Keratinocyte (primary cell): ENCODE measurements at regions not wholly inside any gene's neighbourhood (a gene's known extent, or its start where the extent isn't known, plus 50 kb on each side); places are given as distances from the start of the nearest gene placed in this dataset.

Experiments
- DNase-seq: peaks from one replicate; pipeline ENCODE4 v3.0.0-alpha.2; 2011; ENCODE audit warnings: low read depth, missing footprints, low spot score
- FAIRE-seq: peaks from 2 replicates; lab custom pipeline; 2011; peaks lifted over from hg19 to GRCh38; lab: Jason Lieb, UNC
- H2AFZ ChIP-seq: 2 replicates; pipeline ENCODE4 v1.6.0; 2012; ENCODE audit warnings: low read length, control low read depth, inconsistent platforms; ENCODE audit not compliant: control insufficient read depth
- H3K27ac ChIP-seq: 2 replicates; pipeline ENCODE4 v1.5.1; 2011; ENCODE audit warnings: low read length; ENCODE audit not compliant: control insufficient read depth, insufficient read depth
- H3K27me3 ChIP-seq: 3 replicates; pipeline ENCODE4 v1.6.0; 2011; ENCODE audit warnings: low read length; ENCODE audit not compliant: control insufficient read depth, insufficient read depth; ENCODE audit errors: extremely low read depth
- H3K36me3 ChIP-seq, 2 experiments: 2 replicates in 1 of 2; 3 replicates in 1 of 2; pipeline ENCODE4 v1.5.1; 2011; ENCODE audit warnings: low read length in 2 of 2, mild to moderate bottlenecking in 1 of 2; ENCODE audit not compliant: control insufficient read depth in 2 of 2, insufficient read depth in 2 of 2; ENCODE audit errors: extremely low read depth in 1 of 2
- H3K4me1 ChIP-seq: 3 replicates; pipeline ENCODE4 v1.5.1; 2011; ENCODE audit warnings: low read length; ENCODE audit not compliant: control insufficient read depth, insufficient read depth; ENCODE audit errors: extremely low read depth
- H3K4me2 ChIP-seq: 3 replicates; pipeline ENCODE4 v1.6.0; 2011; ENCODE audit warnings: low read depth, low read length; ENCODE audit not compliant: control insufficient read depth, insufficient read depth; ENCODE audit errors: extremely low read depth
- H3K4me3 ChIP-seq, 3 experiments: fragments of 200-600 bp in 1 of 3; sonication (generic) in 1 of 3; 2 replicates in 2 of 3; 3 replicates in 1 of 3; pipeline ENCODE4 v1.5.1; 2011 to 2016; ENCODE audit warnings: low read length in 3 of 3, mild to moderate bottlenecking in 3 of 3, control low read depth in 2 of 3, inconsistent platforms in 1 of 3, low read depth in 1 of 3, mixed read lengths in 1 of 3, mixed run types in 1 of 3, moderate library complexity in 1 of 3; ENCODE audit not compliant: control insufficient read depth in 2 of 3, insufficient read depth in 2 of 3; ENCODE audit errors: extremely low read depth in 1 of 3
- H3K79me2 ChIP-seq: 2 replicates; pipeline ENCODE4 v1.6.0; 2012; ENCODE audit warnings: low read length; ENCODE audit not compliant: control insufficient read depth, insufficient read depth
- H3K9ac ChIP-seq: 3 replicates; pipeline ENCODE4 v1.6.0; 2011; ENCODE audit warnings: low read length; ENCODE audit not compliant: control insufficient read depth, insufficient read depth; ENCODE audit errors: extremely low read depth
- H3K9me1 ChIP-seq: 3 replicates; pipeline ENCODE4 v1.6.0; 2011; ENCODE audit warnings: low read length; ENCODE audit not compliant: control insufficient read depth, insufficient read depth; ENCODE audit errors: extremely low read depth
- H3K9me3 ChIP-seq: 2 replicates; pipeline ENCODE4 v1.5.1; 2012; ENCODE audit warnings: low read depth, low read length; ENCODE audit not compliant: control insufficient read depth
- H4K20me1 ChIP-seq: 3 replicates; pipeline ENCODE4 v1.6.0; 2011; ENCODE audit warnings: low read length; ENCODE audit not compliant: control insufficient read depth, insufficient read depth; ENCODE audit errors: extremely low read depth
- CTCF ChIP-seq, 3 experiments: IDR thresholded peaks in 1 of 3; conservative IDR thresholded peaks in 1 of 3; optimal IDR thresholded peaks in 1 of 3; 2 replicates in 2 of 3; 3 replicates in 1 of 3; pipeline versions ENCODE3 to v1.5.1; 2011; ENCODE audit warnings: low read length in 3 of 3, mild to moderate bottlenecking in 3 of 3, moderate library complexity in 2 of 3, control low read depth in 1 of 3, inconsistent platforms in 1 of 3; ENCODE audit not compliant: insufficient read depth in 2 of 3; ENCODE audit errors: extremely low read depth in 1 of 3
- EZH2 ChIP-seq: IDR thresholded peaks from one replicate; pipeline ENCODE4 v1.6.1; 2012; ENCODE audit warnings: inconsistent platforms, mild to moderate bottlenecking, low read length, moderate library complexity
- dilution Hi-C: fragments of 300-500 bp; cut with MboI; formaldehyde crosslinking; loops from one replicate; pipeline ENCODE4 v1.7.0; 2020; ENCODE audit warnings: low sequenced_read_pairs; ENCODE audit not compliant: extremely low pct_ligation_motif_present

GRCh38 chr5:61253547-61253946 lies 78.5 kb upstream of the ZSWIM6 start:
- no peaks in the 10 kb centered on the region for H4K20me1 ChIP-seq

GRCh38 chr5:61254969-61255555 lies 77.0 kb upstream of the ZSWIM6 start:
- peak; percentile 84 for FAIRE-seq
- Histone ChIP-seq H3K27ac (no peak overlapping the region), H3K4me2 (peak overlapping the region; percentile 74), H3K4me1 (peaks cover 13% of the 10 kb centered on the region), H3K9ac (no peak overlapping the region), H4K20me1 (no peaks in the 10 kb centered on the region), H3K9me1 (no peaks in the 10 kb centered on the region), H3K27me3 (no peaks in the 10 kb centered on the region), H2AFZ (peak overlapping the region; percentile 24), H3K9me3 (no peaks in the 10 kb centered on the region), H3K4me3 (peak overlapping the region in 1 of 3 experiments; percentile 9), H3K79me2 (no peaks in the 10 kb centered on the region), H3K36me3 (no peaks in the 10 kb centered on the region)
- dilution Hi-C loops: no loop called here
- TF ChIP-seq CTCF (optimal IDR thresholded peaks at IDR 0.05 in 1 of 3, IDR thresholded peaks at IDR 0.05 in 1 of 3, conservative IDR thresholded peaks at IDR 0.05 in 1 of 3; ENCODE audit: extremely low read depth in 1 of 3, insufficient read depth in 2 of 3, low read length in 3 of 3) (no peak), EZH2 (no peak)
- no peak for DNase-seq

More at GRCh38 chr5:61253547-61253946, 78.5 kb upstream of the ZSWIM6 start:
- no peaks in the 10 kb centered on the region for H3K27me3 ChIP-seq
- DNase-seq: no peak
- no peaks in the 10 kb centered on the region for H3K9me3 ChIP-seq
- H3K36me3 ChIP-seq: no peaks in the 10 kb centered on the region
- H3K9ac ChIP-seq: no peak overlapping the region
- no peaks in the 10 kb centered on the region for H3K79me2 ChIP-seq
- no peak for TF ChIP-seq EZH2
- TF ChIP-seq CTCF (optimal IDR thresholded peaks at IDR 0.05 in 1 of 3, IDR thresholded peaks at IDR 0.05 in 1 of 3, conservative IDR thresholded peaks at IDR 0.05 in 1 of 3; ENCODE audit: extremely low read depth in 1 of 3, insufficient read depth in 2 of 3, low read length in 3 of 3): no peak
- H3K9me1 ChIP-seq: no peaks in the 10 kb centered on the region
- H3K4me1 ChIP-seq: peaks cover 13% of the 10 kb centered on the region
- FAIRE-seq: no peak
- H3K4me2 ChIP-seq: no peak overlapping the region
- no peak overlapping the region for H3K27ac ChIP-seq
- H2AFZ ChIP-seq: no peak overlapping the region
- dilution Hi-C loops: no loop called here
- no peak overlapping the region for H3K4me3 ChIP-seq
